COLO668 (cell line): ENCODE measurements at regions not wholly inside any gene's neighbourhood (a gene's known extent, or its start where the extent isn't known, plus 50 kb on each side); places are given as distances from the start of the nearest gene placed in this dataset.
A peak's percentile ranks its signal among the peaks of the same experiment; 100 is the strongest.
"Not testable (repeated sequence)": the region's sequence is repeated elsewhere in the genome, so short reads cannot be mapped to it uniquely, and the experiment has no call there.

ENCODE experiments used
- DNase-seq: peaks from one replicate; lab custom pipeline; 2025; ENCODE audit not compliant: unreplicated experiment; lab: John Stamatoyannopoulos, UW

- DNase-seq, result no peak
These were observed 60.3 kb upstream of the ZNF81 start for GRCh38 chrX:47776292-47777006.

- no peak for DNase-seq
These were observed 63.9 kb upstream of the ZNF81 start for GRCh38 chrX:47772764-47773163.

- DNase-seq, result no peak
These were observed 65.2 kb upstream of the ZNF81 start for GRCh38 chrX:47771473-47771872.

- not testable (repeated sequence) for DNase-seq
These were observed 73.9 kb upstream of the ZNF81 start for GRCh38 chrX:47762826-47763225.

GRCh38 chrX:47752685-47753084 lies 84.0 kb upstream of the ZNF81 start:
- DNase-seq, result no peak

GRCh38 chrX:47751670-47752069 lies 85.0 kb upstream of the ZNF81 start:
- peak; percentile 24 for DNase-seq

- no peak for DNase-seq
These were observed 87.3 kb upstream of the ZNF81 start for GRCh38 chrX:47749185-47749967.

- no peak for DNase-seq
These were observed 88.1 kb upstream of the ZNF81 start for GRCh38 chrX:47748576-47748975.

GRCh38 chrX:47746446-47746845 lies 87.5 kb upstream of the UXT start:
- DNase-seq, result no peak

- DNase-seq, result no peak
These were observed 86.4 kb upstream of the UXT start for GRCh38 chrX:47745416-47745815.

GRCh38 chrX:47743504-47743903 lies 84.5 kb upstream of the UXT start:
- no peak for DNase-seq

- DNase-seq, result not testable (repeated sequence)
These were observed 79.9 kb upstream of the UXT start for GRCh38 chrX:47738870-47739269.

- DNase-seq, result no peak
These were observed 64.7 kb upstream of the UXT start for GRCh38 chrX:47723689-47724088.

GRCh38 chrX:47723083-47723482 lies 64.1 kb upstream of the UXT start:
- DNase-seq, result no peak

GRCh38 chrX:47722260-47722659 lies 63.3 kb upstream of the UXT start:
- DNase-seq, result no peak

GRCh38 chrX:47715078-47715477 lies 56.1 kb upstream of the UXT start:
- DNase-seq, result not testable (repeated sequence)

GRCh38 chrX:47712675-47713074 lies 53.7 kb upstream of the UXT start:
- not testable (repeated sequence) for DNase-seq

- no peak for DNase-seq
These were observed 51.3 kb upstream of the UXT start for GRCh38 chrX:47710252-47710651.
